ENCODE measurements at regions not wholly inside any gene's neighbourhood (a gene's known extent, or its start where the extent isn't known, plus 50 kb on each side); places are given as distances from the start of the nearest gene placed in this dataset.

- no peaks in the 10 kb centered on the region for H3K79me2 ChIP-seq (ENCODE audit: control insufficient read depth, insufficient read depth, low read length)
- no CpG with 5 or more reads among the region's 13 CpGs for WGBS (ENCODE audit: extremely low coverage, insufficient coverage, low lambda C conversion rate)
- no peak overlapping the region for H2AK5ac ChIP-seq (ENCODE audit: low read length)
- no peak for DNase-seq
- no peak overlapping the region for H3K18ac ChIP-seq (ENCODE audit: low read length)
- no peak overlapping the region for H3K4ac ChIP-seq (ENCODE audit: low read depth, low read length)
- no peaks in the 10 kb centered on the region for H3K79me1 ChIP-seq (ENCODE audit: low read length)
- no peak overlapping the region for H3K23ac ChIP-seq (ENCODE audit: low read length)
- no peak overlapping the region for H3K9ac ChIP-seq (ENCODE audit: low read length)
- no peak overlapping the region for H3K4me2 ChIP-seq (ENCODE audit: low read length)
- no peaks in the 10 kb centered on the region for H3K27me3 ChIP-seq (ENCODE audit: insufficient read depth, low read length, poor library complexity)
- peak overlapping the region; percentile 34 for H3K56ac ChIP-seq (ENCODE audit: low read length)
- no peak overlapping the region for H2BK15ac ChIP-seq (replicated peaks; ENCODE audit: low read depth)
- no peaks in the 10 kb centered on the region for H3K4me1 ChIP-seq (ENCODE audit: control insufficient read depth, low read depth, low read length)
- H3K36me3 ChIP-seq (ENCODE audit: control insufficient read depth, insufficient read depth, low read length) = no peaks in the 10 kb centered on the region
- no peak overlapping the region for H2BK5ac ChIP-seq (ENCODE audit: low read length)
- no peak overlapping the region for H3K27ac ChIP-seq (ENCODE audit: low read depth, low read length)
- H2BK120ac ChIP-seq (ENCODE audit: low read depth, low read length) = no peak overlapping the region
- no peak overlapping the region for H4K5ac ChIP-seq (ENCODE audit: low read length)
- H3K4me3 ChIP-seq (ENCODE audit: low read length) = no peak overlapping the region
- H4K8ac ChIP-seq (ENCODE audit: low read depth, low read length) = no peak overlapping the region
Observed at GRCh38 chr11:45745065-45745811, 59.7 kb upstream of the SLC35C1 start.

- no CpG with 5 or more reads among the region's 11 CpGs for WGBS (ENCODE audit: extremely low coverage, insufficient coverage, low lambda C conversion rate)
- H3K79me1 ChIP-seq (ENCODE audit: low read length) = no peaks in the 10 kb centered on the region
- no peak overlapping the region for H3K23ac ChIP-seq (ENCODE audit: low read length)
- no peak overlapping the region for H4K5ac ChIP-seq (ENCODE audit: low read length)
- no peak overlapping the region for H2AK5ac ChIP-seq (ENCODE audit: low read length)
- H2BK5ac ChIP-seq (ENCODE audit: low read length) = no peak overlapping the region
- H2BK120ac ChIP-seq (ENCODE audit: low read depth, low read length) = no peak overlapping the region
- H3K79me2 ChIP-seq (ENCODE audit: control insufficient read depth, insufficient read depth, low read length) = no peaks in the 10 kb centered on the region
- H3K18ac ChIP-seq (ENCODE audit: low read length) = no peak overlapping the region
- no peaks in the 10 kb centered on the region for H3K27me3 ChIP-seq (ENCODE audit: insufficient read depth, low read length, poor library complexity)
- H3K56ac ChIP-seq (ENCODE audit: low read length) = no peak overlapping the region
- no peak overlapping the region for H4K8ac ChIP-seq (ENCODE audit: low read depth, low read length)
- H3K4me3 ChIP-seq (ENCODE audit: low read length) = no peak overlapping the region
- H3K4ac ChIP-seq (ENCODE audit: low read depth, low read length) = no peak overlapping the region
- no peak for DNase-seq
- no peak overlapping the region for H3K9ac ChIP-seq (ENCODE audit: low read length)
- no peaks in the 10 kb centered on the region for H3K36me3 ChIP-seq (ENCODE audit: control insufficient read depth, insufficient read depth, low read length)
- no peak overlapping the region for H2BK15ac ChIP-seq (replicated peaks; ENCODE audit: low read depth)
- no peak overlapping the region for H3K4me2 ChIP-seq (ENCODE audit: low read length)
- no peak overlapping the region for H3K27ac ChIP-seq (ENCODE audit: low read depth, low read length)
- H3K4me1 ChIP-seq (ENCODE audit: control insufficient read depth, low read depth, low read length) = no peaks in the 10 kb centered on the region
Observed at GRCh38 chr11:45743556-45744468, 61.1 kb upstream of the SLC35C1 start.

- H3K36me3 ChIP-seq (ENCODE audit: control insufficient read depth, insufficient read depth, low read length) = no peaks in the 10 kb centered on the region
- no peak overlapping the region for H3K4me3 ChIP-seq (ENCODE audit: low read length)
- H3K23ac ChIP-seq (ENCODE audit: low read length) = no peak overlapping the region
- no peaks in the 10 kb centered on the region for H3K4me1 ChIP-seq (ENCODE audit: control insufficient read depth, low read depth, low read length)
- no peak overlapping the region for H2AK5ac ChIP-seq (ENCODE audit: low read length)
- no peak overlapping the region for H4K8ac ChIP-seq (ENCODE audit: low read depth, low read length)
- H2BK120ac ChIP-seq (ENCODE audit: low read depth, low read length) = no peak overlapping the region
- H3K9ac ChIP-seq (ENCODE audit: low read length) = no peak overlapping the region
- H3K4ac ChIP-seq (ENCODE audit: low read depth, low read length) = no peak overlapping the region
- H2BK15ac ChIP-seq (replicated peaks; ENCODE audit: low read depth) = no peak overlapping the region
- no peak for DNase-seq
- no peak overlapping the region for H4K5ac ChIP-seq (ENCODE audit: low read length)
- no CpG with 5 or more reads among the region's 2 CpGs for WGBS (ENCODE audit: extremely low coverage, insufficient coverage, low lambda C conversion rate)
- H3K27me3 ChIP-seq (ENCODE audit: insufficient read depth, low read length, poor library complexity) = no peaks in the 10 kb centered on the region
- no peak overlapping the region for H3K18ac ChIP-seq (ENCODE audit: low read length)
- H3K79me1 ChIP-seq (ENCODE audit: low read length) = no peaks in the 10 kb centered on the region
- no peak overlapping the region for H2BK5ac ChIP-seq (ENCODE audit: low read length)
- H3K79me2 ChIP-seq (ENCODE audit: control insufficient read depth, insufficient read depth, low read length) = no peaks in the 10 kb centered on the region
- no peak overlapping the region for H3K4me2 ChIP-seq (ENCODE audit: low read length)
- H3K27ac ChIP-seq (ENCODE audit: low read depth, low read length) = no peak overlapping the region
- H3K56ac ChIP-seq (ENCODE audit: low read length) = no peak overlapping the region
Observed at GRCh38 chr11:45741582-45741981, 63.4 kb upstream of the SLC35C1 start.

- Histone ChIP-seq H2BK15ac (replicated peaks; ENCODE audit: low read depth) (no peak overlapping the region), H4K5ac (ENCODE audit: low read length) (no peak overlapping the region), H3K4ac (ENCODE audit: low read depth, low read length) (no peak overlapping the region), H3K18ac (ENCODE audit: low read length) (no peak overlapping the region), H3K23ac (ENCODE audit: low read length) (no peak overlapping the region), H3K36me3 (ENCODE audit: control insufficient read depth, insufficient read depth, low read length) (no peaks in the 10 kb centered on the region), H3K79me1 (ENCODE audit: low read length) (no peaks in the 10 kb centered on the region), H4K8ac (ENCODE audit: low read depth, low read length) (no peak overlapping the region), H3K27me3 (ENCODE audit: insufficient read depth, low read length, poor library complexity) (no peaks in the 10 kb centered on the region), H3K79me2 (ENCODE audit: control insufficient read depth, insufficient read depth, low read length) (no peaks in the 10 kb centered on the region), H3K4me2 (ENCODE audit: low read length) (no peak overlapping the region), H2AK5ac (ENCODE audit: low read length) (no peak overlapping the region), H2BK120ac (ENCODE audit: low read depth, low read length) (no peak overlapping the region), H3K9ac (ENCODE audit: low read length) (no peak overlapping the region), H3K27ac (ENCODE audit: low read depth, low read length) (no peak overlapping the region), H2BK5ac (ENCODE audit: low read length) (no peak overlapping the region), H3K4me1 (ENCODE audit: control insufficient read depth, low read depth, low read length) (no peaks in the 10 kb centered on the region), H3K56ac (ENCODE audit: low read length) (no peak overlapping the region), H3K4me3 (ENCODE audit: low read length) (no peak overlapping the region)
- no peak for DNase-seq
- WGBS (ENCODE audit: extremely low coverage, insufficient coverage, low lambda C conversion rate) = no CpG with 5 or more reads among the region's 2 CpGs
Observed at GRCh38 chr11:45741032-45741431, 63.9 kb upstream of the SLC35C1 start.

GRCh38 chr11:45739866-45740265 lies 65.1 kb upstream of the SLC35C1 start:
- Histone ChIP-seq H2AK5ac (ENCODE audit: low read length) (no peak overlapping the region), H4K5ac (ENCODE audit: low read length) (no peak overlapping the region), H3K56ac (ENCODE audit: low read length) (no peak overlapping the region), H3K4ac (ENCODE audit: low read depth, low read length) (no peak overlapping the region), H2BK5ac (ENCODE audit: low read length) (no peak overlapping the region), H3K23ac (ENCODE audit: low read length) (no peak overlapping the region), H3K18ac (ENCODE audit: low read length) (no peak overlapping the region), H3K27ac (ENCODE audit: low read depth, low read length) (no peak overlapping the region), H3K36me3 (ENCODE audit: control insufficient read depth, insufficient read depth, low read length) (no peaks in the 10 kb centered on the region), H3K4me3 (ENCODE audit: low read length) (no peak overlapping the region), H3K4me1 (ENCODE audit: control insufficient read depth, low read depth, low read length) (no peaks in the 10 kb centered on the region), H3K79me2 (ENCODE audit: control insufficient read depth, insufficient read depth, low read length) (no peaks in the 10 kb centered on the region), H4K8ac (ENCODE audit: low read depth, low read length) (no peak overlapping the region), H3K9ac (ENCODE audit: low read length) (no peak overlapping the region), H3K4me2 (ENCODE audit: low read length) (no peak overlapping the region), H3K27me3 (ENCODE audit: insufficient read depth, low read length, poor library complexity) (no peaks in the 10 kb centered on the region), H2BK15ac (replicated peaks; ENCODE audit: low read depth) (no peak overlapping the region), H3K79me1 (ENCODE audit: low read length) (no peaks in the 10 kb centered on the region), H2BK120ac (ENCODE audit: low read depth, low read length) (no peak overlapping the region)
- DNase-seq = no peak
- no CpG with 5 or more reads among the region's 3 CpGs for WGBS (ENCODE audit: extremely low coverage, insufficient coverage, low lambda C conversion rate)

Data from mesendoderm (in vitro differentiated cells).